Dendritic cell treated with granulocyte-macrophage colony-stimulating factor and Interleukin-4, amounts not matched to agents 40 ng/mL and 50 ng/mL, for 4 days (primary cell): ENCODE measurements at regions not wholly inside any gene's neighbourhood (a gene's known extent, or its start where the extent isn't known, plus 50 kb on each side); places are given as distances from the start of the nearest gene placed in this dataset.

Experiments
- H3K27ac Mint-ChIP-seq: one replicate; pipeline ENCODE4 v1.8.0; 2022; ENCODE audit warnings: mild to moderate bottlenecking, mixed read lengths
- H3K27me3 Mint-ChIP-seq: one replicate; pipeline ENCODE4 v1.8.0; 2022; ENCODE audit warnings: mild to moderate bottlenecking, mixed read lengths
- H3K36me3 Mint-ChIP-seq: one replicate; pipeline ENCODE4 v1.8.0; 2022; ENCODE audit warnings: low read depth, mixed read lengths
- H3K4me1 Mint-ChIP-seq: one replicate; pipeline ENCODE4 v1.8.0; 2022; ENCODE audit warnings: low read depth, mixed read lengths
- H3K4me3 Mint-ChIP-seq: one replicate; pipeline ENCODE4 v1.8.0; 2022; ENCODE audit warnings: mild to moderate bottlenecking, moderate library complexity, mixed read lengths
- H3K9me3 Mint-ChIP-seq: one replicate; pipeline ENCODE4 v1.8.0; 2022; ENCODE audit warnings: mixed read lengths
- intact Hi-C: fragments of 100-400 bp; cut with micrococcal nuclease; formaldehyde crosslinking; loops from one replicate; pipeline ENCODE4 v1.15.0; 2022

DNA sequence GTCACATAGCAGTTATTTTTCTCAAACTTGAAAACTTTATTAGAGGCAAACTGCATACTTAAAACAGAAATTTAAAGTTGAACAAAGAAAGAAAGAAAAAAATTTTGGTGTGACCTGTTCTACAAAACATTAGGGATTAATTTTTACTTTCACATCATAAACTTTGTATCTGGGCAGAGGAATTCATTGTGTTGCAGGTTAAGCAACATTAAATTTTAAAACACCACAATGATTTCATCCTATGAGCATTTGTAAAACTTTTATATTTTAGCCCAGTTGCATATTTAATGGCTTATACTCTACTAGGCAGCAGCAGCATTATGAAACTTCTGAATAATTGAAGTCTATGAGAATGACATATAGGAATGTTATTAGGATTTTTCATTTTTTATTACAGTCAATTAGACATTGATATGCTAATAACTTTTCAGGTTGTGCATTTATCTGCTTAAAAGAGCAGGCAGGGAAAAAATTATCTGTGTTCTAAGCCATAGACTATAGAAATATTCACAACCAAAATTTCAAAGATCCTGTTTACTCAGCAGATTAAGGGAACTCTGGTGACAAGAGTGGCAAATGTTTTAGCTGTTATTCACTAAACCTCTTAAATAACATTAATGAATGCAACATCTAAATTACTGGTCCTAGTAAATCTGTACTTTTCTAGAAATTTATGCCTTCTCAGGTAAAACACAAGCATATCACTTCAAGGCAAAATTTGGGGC lies 1088.5 kb upstream of the CDH6 start:
- no peak overlapping the region for H3K4me3 Mint-ChIP-seq
- H3K27me3 Mint-ChIP-seq = no peaks in the 10 kb centered on the region
- H3K9me3 Mint-ChIP-seq = peaks cover 24% of the 10 kb centered on the region
- no peaks in the 10 kb centered on the region for H3K36me3 Mint-ChIP-seq
- intact Hi-C loops = no loop called here
- H3K4me1 Mint-ChIP-seq = no peaks in the 10 kb centered on the region
- no peak overlapping the region for H3K27ac Mint-ChIP-seq

DNA sequence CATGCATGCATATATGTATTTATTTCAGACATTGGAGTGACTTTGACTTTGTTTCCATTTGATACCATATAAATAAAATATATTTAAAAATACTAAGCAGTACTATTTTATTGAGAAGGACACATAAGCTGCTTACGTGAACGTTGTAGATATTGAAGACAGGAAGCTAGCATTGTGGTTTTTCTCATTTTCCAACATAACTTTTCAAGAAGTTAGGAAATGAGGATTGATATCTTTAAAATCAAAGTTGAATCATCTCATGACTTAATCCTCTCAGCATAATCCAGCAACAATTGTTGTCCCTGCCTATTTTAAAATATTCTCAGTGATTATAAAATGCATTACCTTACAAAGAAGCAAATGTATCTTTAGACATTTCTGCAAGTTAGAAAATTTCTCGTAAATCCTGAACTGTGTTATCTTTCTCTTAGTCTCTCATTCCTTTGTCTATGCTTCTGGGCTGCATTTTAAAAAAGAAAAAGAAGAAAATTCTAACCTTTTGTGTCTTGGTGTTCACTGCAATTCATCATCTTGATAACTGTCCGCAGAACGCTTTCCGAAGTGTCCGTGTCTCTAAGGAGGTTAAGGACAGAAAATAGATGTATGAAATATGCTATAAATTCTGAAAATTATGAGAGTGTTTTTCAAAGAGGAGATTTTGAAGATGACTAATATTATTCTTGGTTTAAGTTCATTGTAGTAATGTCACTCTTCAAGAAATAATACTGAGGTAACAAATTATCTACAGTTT lies 1089.9 kb upstream of the CDH6 start:
- Mint-ChIP-seq H3K27me3 (no peaks in the 10 kb centered on the region), H3K36me3 (no peaks in the 10 kb centered on the region), H3K27ac (no peak overlapping the region), H3K4me1 (no peaks in the 10 kb centered on the region), H3K4me3 (no peak overlapping the region), H3K9me3 (peaks cover 26% of the 10 kb centered on the region)
- intact Hi-C loops = no loop called here

DNA sequence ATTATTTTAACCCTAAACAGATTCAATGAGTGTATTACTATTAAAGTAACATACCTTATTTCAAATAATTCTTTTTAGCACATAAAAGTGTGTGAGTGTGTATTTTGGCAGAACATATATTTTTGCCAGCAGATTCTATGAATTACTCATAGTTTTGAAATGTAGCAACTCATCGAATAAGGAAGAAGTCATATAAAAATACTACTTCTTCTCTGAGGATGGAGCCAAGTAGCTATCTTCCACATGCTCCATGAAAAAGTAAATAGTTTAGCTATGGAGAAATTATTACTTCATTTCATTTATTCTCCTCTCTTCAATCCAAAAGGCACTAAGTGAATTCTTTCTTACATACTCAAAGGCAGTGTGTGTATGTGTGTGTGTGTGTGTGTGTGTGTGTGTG lies 1090.4 kb upstream of the CDH6 start:
- Mint-ChIP-seq H3K9me3 (peaks cover 26% of the 10 kb centered on the region), H3K27ac (no peak overlapping the region), H3K27me3 (no peaks in the 10 kb centered on the region), H3K36me3 (no peaks in the 10 kb centered on the region), H3K4me3 (no peak overlapping the region), H3K4me1 (no peaks in the 10 kb centered on the region)
- intact Hi-C loops = no loop called here

DNA sequence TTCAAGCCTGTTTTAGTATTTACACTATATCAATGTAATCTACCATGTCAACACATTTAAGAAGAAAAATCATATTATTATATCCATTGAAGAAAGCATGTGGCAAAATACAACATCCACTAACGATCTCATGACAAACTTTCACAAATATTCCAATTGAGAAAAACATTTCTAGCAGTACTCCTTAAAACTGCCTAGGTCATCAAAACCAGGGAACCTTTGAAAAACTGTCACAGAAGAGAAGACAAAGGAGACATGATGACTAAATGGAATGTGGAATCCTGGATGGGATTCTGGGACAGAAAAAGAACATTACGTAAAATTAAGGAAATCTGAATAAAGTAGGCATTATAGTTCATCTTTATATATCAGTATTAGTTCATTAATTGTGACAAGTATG lies 1091.3 kb upstream of the CDH6 start:
- Mint-ChIP-seq H3K27me3 (no peaks in the 10 kb centered on the region), H3K27ac (no peak overlapping the region), H3K9me3 (peaks cover 26% of the 10 kb centered on the region), H3K4me1 (no peaks in the 10 kb centered on the region), H3K4me3 (no peak overlapping the region), H3K36me3 (no peaks in the 10 kb centered on the region)
- intact Hi-C loops = no loop called here

DNA sequence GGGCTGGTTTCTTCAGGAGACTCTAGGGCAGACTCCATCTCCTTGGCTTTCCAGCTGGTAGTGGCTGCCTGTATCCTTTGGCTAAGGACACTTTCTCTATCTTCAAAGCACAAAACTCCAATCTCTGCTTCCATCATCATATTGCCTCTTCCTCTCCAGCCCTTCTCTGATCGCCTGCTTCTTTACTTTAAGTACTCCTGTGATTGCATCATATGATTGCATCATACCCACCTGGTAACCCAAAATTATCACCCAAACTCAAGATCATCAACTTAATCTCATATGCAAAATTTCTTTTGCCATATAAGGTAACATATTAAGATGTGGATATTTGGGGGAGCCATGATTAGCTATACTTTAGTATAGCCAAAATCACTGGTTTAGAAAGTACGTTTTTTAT lies 1092.6 kb upstream of the CDH6 start:
- intact Hi-C loops = no loop called here
- H3K27ac Mint-ChIP-seq = no peak overlapping the region
- H3K4me1 Mint-ChIP-seq = no peaks in the 10 kb centered on the region
- no peak overlapping the region for H3K4me3 Mint-ChIP-seq
- peaks cover 15% of the 10 kb centered on the region for H3K9me3 Mint-ChIP-seq
- no peaks in the 10 kb centered on the region for H3K36me3 Mint-ChIP-seq
- no peaks in the 10 kb centered on the region for H3K27me3 Mint-ChIP-seq

DNA sequence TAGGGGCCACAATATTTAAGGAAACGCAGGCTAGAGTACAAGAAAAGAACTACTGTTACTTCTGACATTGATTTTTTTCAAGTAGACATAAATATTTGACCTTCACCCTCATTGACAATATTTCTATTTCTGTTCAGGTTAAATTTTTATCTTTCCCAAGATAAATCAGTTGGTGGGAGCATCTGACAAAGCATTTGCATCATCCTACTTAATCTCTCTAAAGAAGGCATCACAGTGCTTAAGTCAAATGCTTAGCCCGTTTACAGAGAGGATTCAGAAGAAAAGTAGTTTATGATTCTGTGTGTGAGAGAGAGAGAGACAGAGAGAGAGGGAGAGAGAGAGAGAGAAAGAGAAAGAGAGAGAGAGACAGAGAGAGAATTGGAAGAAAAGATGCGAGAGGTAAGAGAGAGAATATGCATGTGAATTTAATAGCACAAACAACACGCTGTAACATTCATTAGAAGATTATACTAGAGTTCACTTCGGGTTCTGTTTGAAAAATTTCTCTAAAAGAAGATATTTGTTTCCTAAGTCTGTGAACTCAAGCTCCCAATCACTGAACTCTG lies 1093.3 kb upstream of the CDH6 start:
- Mint-ChIP-seq H3K27me3 (no peaks in the 10 kb centered on the region), H3K4me3 (no peak overlapping the region), H3K27ac (no peak overlapping the region), H3K4me1 (no peaks in the 10 kb centered on the region), H3K9me3 (peaks cover 9% of the 10 kb centered on the region), H3K36me3 (no peaks in the 10 kb centered on the region)
- intact Hi-C loops = no loop called here

DNA sequence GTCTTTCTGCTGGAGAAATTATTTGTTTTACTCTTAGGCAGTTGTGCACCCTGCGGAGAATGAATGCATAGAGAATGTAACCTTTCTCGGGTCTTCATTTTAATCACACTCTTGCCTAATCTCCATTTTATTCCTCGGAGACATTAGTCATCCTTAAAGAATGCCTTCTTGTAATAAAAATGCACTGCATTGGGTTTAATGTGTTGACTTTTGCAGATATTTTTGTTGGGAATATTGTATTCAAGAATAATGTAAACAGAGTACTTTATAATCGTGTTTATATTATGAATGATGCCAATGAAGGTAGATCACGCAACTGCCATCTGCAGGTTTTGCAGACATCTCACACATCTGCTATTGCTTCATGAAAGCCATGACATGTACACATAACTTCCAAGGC lies 1093.9 kb upstream of the CDH6 start:
- Mint-ChIP-seq H3K36me3 (no peaks in the 10 kb centered on the region), H3K27me3 (no peaks in the 10 kb centered on the region), H3K4me3 (no peak overlapping the region), H3K27ac (no peak overlapping the region), H3K4me1 (no peaks in the 10 kb centered on the region), H3K9me3 (peaks cover 9% of the 10 kb centered on the region)
- intact Hi-C loops = no loop called here

DNA sequence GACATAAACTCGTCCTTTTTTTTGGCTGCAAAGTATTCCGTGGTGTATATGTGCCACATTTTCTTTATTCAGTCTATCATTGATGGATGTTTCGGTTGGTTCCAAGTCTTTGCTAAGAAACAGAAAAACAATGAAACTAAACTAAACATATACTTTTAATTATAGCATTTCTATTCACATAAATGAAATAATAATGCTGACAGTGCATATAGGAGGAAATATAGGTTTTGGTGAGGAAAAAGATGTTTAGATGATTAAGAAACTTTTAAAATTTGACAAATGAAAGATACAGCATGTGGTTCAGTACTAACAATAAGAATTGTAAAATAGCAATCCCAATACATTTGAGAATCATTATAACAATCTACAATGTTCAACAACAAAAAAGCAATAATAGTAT lies 1094.5 kb upstream of the CDH6 start:
- intact Hi-C loops = no loop called here
- Mint-ChIP-seq H3K36me3 (no peaks in the 10 kb centered on the region), H3K4me3 (no peak overlapping the region), H3K27me3 (no peaks in the 10 kb centered on the region), H3K27ac (no peak overlapping the region), H3K4me1 (no peaks in the 10 kb centered on the region), H3K9me3 (peaks cover 9% of the 10 kb centered on the region)

DNA sequence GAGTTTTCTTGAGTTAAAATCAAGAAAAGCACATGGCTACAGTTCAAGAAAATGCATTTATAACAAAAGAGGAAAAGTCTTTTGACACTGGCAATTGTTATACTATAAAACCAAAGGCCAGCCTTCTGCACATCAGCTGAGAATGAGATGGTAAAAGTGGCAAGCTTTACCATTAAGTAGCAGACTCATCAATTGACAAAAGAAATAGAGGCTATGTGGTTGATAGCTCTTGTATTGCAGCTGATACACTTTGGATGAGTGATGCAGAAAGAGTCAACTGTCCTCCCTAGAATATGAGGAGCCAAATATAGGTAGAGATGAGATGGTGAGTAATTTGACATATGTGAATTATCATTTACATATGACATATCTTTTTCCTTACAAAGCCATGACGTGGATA lies 1100.9 kb upstream of the CDH6 start:
- intact Hi-C loops = no loop called here
- H3K4me3 Mint-ChIP-seq = no peak overlapping the region
- no peaks in the 10 kb centered on the region for H3K27me3 Mint-ChIP-seq
- H3K9me3 Mint-ChIP-seq = peaks cover 4% of the 10 kb centered on the region
- H3K4me1 Mint-ChIP-seq = no peaks in the 10 kb centered on the region
- H3K27ac Mint-ChIP-seq = no peak overlapping the region
- H3K36me3 Mint-ChIP-seq = no peaks in the 10 kb centered on the region

DNA sequence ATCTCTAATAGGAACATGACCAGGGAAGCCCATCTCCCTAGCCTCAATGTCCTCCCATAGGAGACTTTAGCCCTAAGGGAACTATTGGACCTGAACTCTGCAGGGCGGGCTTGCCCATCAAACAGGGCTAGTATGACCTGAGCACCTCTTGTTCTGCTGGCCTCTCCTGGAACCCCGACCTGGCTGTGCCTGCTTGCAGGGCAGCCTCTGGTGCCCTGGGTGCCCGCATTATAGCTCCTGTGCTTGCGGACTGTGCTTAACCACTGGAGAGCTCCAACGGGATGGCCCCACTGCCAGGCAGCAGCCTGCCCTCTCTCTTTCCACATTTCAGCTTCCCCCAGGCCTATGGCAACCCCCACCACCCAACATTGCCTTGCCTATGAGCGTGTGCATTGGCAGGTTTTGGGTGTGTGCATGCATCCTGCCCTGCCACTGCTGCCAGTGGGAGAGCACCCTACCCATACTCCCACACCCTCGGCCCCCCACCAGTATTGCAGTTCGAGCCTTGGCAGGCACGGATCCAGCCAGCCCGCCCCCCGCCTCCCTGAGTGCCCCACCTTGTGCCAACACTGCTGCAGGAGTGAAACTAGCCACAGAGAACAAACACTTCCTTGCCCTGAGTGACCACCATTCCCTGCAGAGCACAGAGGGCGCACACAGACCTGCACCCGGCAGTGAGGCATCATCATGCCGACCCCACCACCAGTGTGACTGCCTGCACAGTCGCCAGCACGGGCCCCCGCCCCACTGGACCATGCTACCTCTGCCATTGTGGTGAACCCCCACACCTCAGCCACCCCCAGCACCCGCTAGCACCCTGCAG lies 1123.8 kb upstream of the CDH6 start:
- Mint-ChIP-seq H3K9me3 (peaks cover 44% of the 10 kb centered on the region), H3K4me3 (no peak overlapping the region), H3K36me3 (no peaks in the 10 kb centered on the region), H3K4me1 (no peaks in the 10 kb centered on the region), H3K27me3 (no peaks in the 10 kb centered on the region), H3K27ac (no peak overlapping the region)
- intact Hi-C loops = no loop called here

DNA sequence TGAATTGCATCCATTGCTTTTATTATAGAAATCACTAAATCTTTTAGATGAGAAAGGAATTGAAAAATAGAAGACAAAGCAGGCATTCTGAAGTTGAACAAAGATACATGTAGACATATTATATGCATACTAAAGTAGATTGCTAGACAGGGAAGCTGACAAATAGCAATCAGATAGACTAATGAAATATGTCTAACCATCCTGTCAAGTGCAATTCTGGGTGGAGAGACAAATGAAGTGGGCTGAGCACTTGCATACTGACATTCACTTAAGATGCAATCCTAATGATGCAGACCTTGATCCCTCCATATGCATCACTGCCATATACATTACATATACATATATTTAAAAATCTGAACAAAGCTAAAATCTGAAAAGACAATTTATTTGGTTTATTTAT lies 1130.0 kb upstream of the CDH6 start:
- H3K36me3 Mint-ChIP-seq = no peaks in the 10 kb centered on the region
- no peaks in the 10 kb centered on the region for H3K4me1 Mint-ChIP-seq
- intact Hi-C loops = no loop called here
- H3K27ac Mint-ChIP-seq = no peak overlapping the region
- H3K9me3 Mint-ChIP-seq = no peaks in the 10 kb centered on the region
- H3K27me3 Mint-ChIP-seq = no peaks in the 10 kb centered on the region
- H3K4me3 Mint-ChIP-seq = no peak overlapping the region

DNA sequence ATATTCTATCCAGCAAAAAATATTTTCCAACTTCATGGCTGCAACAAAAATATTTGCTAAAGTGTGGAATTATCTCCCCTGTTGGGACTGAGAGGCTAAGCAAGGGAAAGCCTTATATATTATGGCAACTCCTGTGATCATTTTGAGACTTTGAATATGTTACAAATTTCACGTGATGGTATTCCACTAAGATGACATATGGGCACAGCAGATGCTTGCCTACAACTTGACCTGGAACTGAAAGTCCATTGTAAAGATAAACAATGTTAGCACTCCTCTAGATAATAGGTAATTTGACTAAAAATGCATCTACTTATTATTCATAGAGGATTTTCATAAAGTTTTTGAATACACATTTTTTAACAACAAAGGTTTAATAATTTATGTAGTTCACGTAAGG lies 1141.5 kb upstream of the CDH6 start:
- H3K36me3 Mint-ChIP-seq = no peaks in the 10 kb centered on the region
- H3K4me3 Mint-ChIP-seq = no peak overlapping the region

DNA sequence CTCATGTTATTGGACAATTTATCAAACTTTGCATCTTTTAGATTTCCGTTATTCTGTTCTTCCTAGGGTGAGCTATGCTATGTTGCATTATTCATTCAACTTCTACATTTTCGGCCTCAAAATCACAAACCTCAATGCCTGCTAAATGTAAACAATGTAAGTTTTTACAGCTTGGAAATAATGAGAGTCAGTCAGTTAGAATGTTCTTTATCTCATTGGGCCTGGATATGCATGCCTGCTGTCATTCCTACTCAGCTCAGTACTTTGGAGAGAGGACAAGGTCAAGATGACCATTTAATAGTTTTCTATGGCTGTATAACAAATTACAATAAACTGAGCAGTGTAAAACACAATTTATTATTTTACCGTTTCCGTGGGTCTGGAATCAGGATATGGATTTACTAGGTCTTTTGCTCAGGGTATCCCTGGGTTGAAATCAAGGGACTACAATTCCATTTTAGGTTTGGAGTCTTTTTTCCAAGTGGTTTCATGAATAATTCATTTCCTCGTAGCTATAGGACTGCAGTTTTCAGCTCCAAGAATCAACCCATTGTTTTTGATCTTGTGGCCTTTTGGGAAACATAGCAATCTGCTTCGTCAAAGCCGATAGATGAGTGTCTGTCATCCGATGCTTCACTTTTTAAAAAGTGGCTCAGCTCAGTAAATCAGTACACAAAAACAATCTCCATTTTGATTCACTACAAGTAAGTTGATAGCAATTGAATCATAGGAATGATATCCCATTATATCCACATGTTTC lies 1143.2 kb upstream of the CDH6 start:
- no peak overlapping the region for H3K4me3 Mint-ChIP-seq
- H3K27me3 Mint-ChIP-seq = no peaks in the 10 kb centered on the region
- H3K4me1 Mint-ChIP-seq = no peaks in the 10 kb centered on the region

More for the DNA sequence above, 1141.5 kb upstream of the CDH6 start:
- intact Hi-C loops = no loop called here
- H3K9me3 Mint-ChIP-seq = peaks cover 9% of the 10 kb centered on the region
- H3K27ac Mint-ChIP-seq = no peak overlapping the region
- H3K4me1 Mint-ChIP-seq = no peaks in the 10 kb centered on the region
- H3K27me3 Mint-ChIP-seq = no peaks in the 10 kb centered on the region

More for the DNA sequence above, 1143.2 kb upstream of the CDH6 start:
- intact Hi-C loops = no loop called here
- no peaks in the 10 kb centered on the region for H3K36me3 Mint-ChIP-seq
- peaks cover 1% of the 10 kb centered on the region for H3K9me3 Mint-ChIP-seq
- no peak overlapping the region for H3K27ac Mint-ChIP-seq
